Endothelial cell (in vitro differentiated cells): ENCODE measurements at regions not wholly inside any gene's neighbourhood (a gene's known extent, or its start where the extent isn't known, plus 50 kb on each side); places are given as distances from the start of the nearest gene placed in this dataset.

Source experiments
- DNase-seq: peaks from one replicate; pipeline ENCODE4 v3.0.0; 2021; ENCODE audit warnings: low spot score
- H3K27ac Mint-ChIP-seq: one replicate; pipeline ENCODE4 v1.8.0; 2021; ENCODE audit warnings: mixed read lengths, inconsistent platforms; ENCODE audit not compliant: unreplicated experiment
- H3K27me3 Mint-ChIP-seq: one replicate; pipeline ENCODE4 v1.8.0; 2021; ENCODE audit warnings: mild to moderate bottlenecking, moderate library complexity, mixed read lengths, inconsistent platforms; ENCODE audit not compliant: unreplicated experiment
- H3K36me3 Mint-ChIP-seq: one replicate; pipeline ENCODE4 v1.8.0; 2021; ENCODE audit warnings: mild to moderate bottlenecking, low read depth, mixed read lengths, inconsistent platforms; ENCODE audit not compliant: unreplicated experiment
- H3K4me1 Mint-ChIP-seq: one replicate; pipeline ENCODE4 v1.8.0; 2021; ENCODE audit warnings: mild to moderate bottlenecking, mixed read lengths, inconsistent platforms; ENCODE audit not compliant: unreplicated experiment
- H3K4me3 Mint-ChIP-seq: one replicate; pipeline ENCODE4 v1.8.0; 2021; ENCODE audit warnings: mild to moderate bottlenecking, mixed read lengths, inconsistent platforms; ENCODE audit not compliant: unreplicated experiment
- H3K9me3 Mint-ChIP-seq: one replicate; pipeline ENCODE4 v1.8.0; 2021; ENCODE audit warnings: mixed read lengths, inconsistent platforms; ENCODE audit not compliant: unreplicated experiment
- CTCF ChIP-seq: fragments of 200-600 bp; sonication (generic); IDR thresholded peaks from one replicate; pipeline ENCODE4 v1.5.0; 2021; ENCODE audit warnings: antibody characterized with exemption; ENCODE audit not compliant: unreplicated experiment

- peaks cover 11% of the 10 kb centered on the region for H3K4me1 Mint-ChIP-seq
- no peak overlapping the region for H3K4me3 Mint-ChIP-seq
- no peaks in the 10 kb centered on the region for H3K9me3 Mint-ChIP-seq
- H3K27me3 Mint-ChIP-seq, result no peaks in the 10 kb centered on the region
- TF ChIP-seq CTCF, result no peak
- H3K27ac Mint-ChIP-seq, result no peak overlapping the region
- H3K36me3 Mint-ChIP-seq, result no peaks in the 10 kb centered on the region
- DNase-seq, result no peak
Measured at GRCh38 chr13:105971312-105971711, 564.1 kb downstream of the EFNB2 start.

GRCh38 chr13:105969761-105970160 is 565.7 kb downstream of the EFNB2 start:
- no peak overlapping the region for H3K27ac Mint-ChIP-seq
- H3K27me3 Mint-ChIP-seq, result no peaks in the 10 kb centered on the region
- H3K9me3 Mint-ChIP-seq, result no peaks in the 10 kb centered on the region
- TF ChIP-seq CTCF, result no peak
- no peak overlapping the region for H3K4me3 Mint-ChIP-seq
- no peaks in the 10 kb centered on the region for H3K36me3 Mint-ChIP-seq
- H3K4me1 Mint-ChIP-seq, result peaks cover 11% of the 10 kb centered on the region
- no peak for DNase-seq

- Mint-ChIP-seq H3K36me3 (no peaks in the 10 kb centered on the region), H3K4me1 (peaks cover 6% of the 10 kb centered on the region), H3K27ac (no peak overlapping the region), H3K27me3 (peaks cover 3% of the 10 kb centered on the region), H3K9me3 (no peaks in the 10 kb centered on the region), H3K4me3 (no peak overlapping the region)
- no peak for TF ChIP-seq CTCF
- DNase-seq, result no peak
Measured at GRCh38 chr13:105965910-105966309, 569.6 kb downstream of the EFNB2 start.

GRCh38 chr13:105962080-105962479 is 573.4 kb downstream of the EFNB2 start:
- peaks cover 6% of the 10 kb centered on the region for H3K4me1 Mint-ChIP-seq
- no peaks in the 10 kb centered on the region for H3K9me3 Mint-ChIP-seq
- H3K36me3 Mint-ChIP-seq, result no peaks in the 10 kb centered on the region
- H3K27ac Mint-ChIP-seq, result no peak overlapping the region
- no peak for DNase-seq
- TF ChIP-seq CTCF, result no peak
- H3K4me3 Mint-ChIP-seq, result no peak overlapping the region
- peaks cover 5% of the 10 kb centered on the region for H3K27me3 Mint-ChIP-seq

GRCh38 chr13:105961438-105961837 is 574.0 kb downstream of the EFNB2 start:
- no peak for TF ChIP-seq CTCF
- Mint-ChIP-seq H3K4me1 (peaks cover 6% of the 10 kb centered on the region), H3K4me3 (no peak overlapping the region), H3K36me3 (no peaks in the 10 kb centered on the region), H3K27ac (no peak overlapping the region), H3K27me3 (peaks cover 5% of the 10 kb centered on the region), H3K9me3 (no peaks in the 10 kb centered on the region)
- DNase-seq, result no peak
